SH-SY5Y (cell line): ENCODE measurements at regions not wholly inside any gene's neighbourhood (a gene's known extent, or its start where the extent isn't known, plus 50 kb on each side); places are given as distances from the start of the nearest gene placed in this dataset.

Experiments used
- GATA2 ChIP-seq: IDR thresholded peaks from 2 replicates; pipeline ENCODE4 v1.6.1; 2011; ENCODE audit warnings: mild to moderate bottlenecking, low read depth, low read length
- GATA3 ChIP-seq: IDR thresholded peaks from 2 replicates; pipeline ENCODE4 v1.6.1; 2011; ENCODE audit warnings: low read depth, mild to moderate bottlenecking, low read length, moderate library complexity

DNA sequence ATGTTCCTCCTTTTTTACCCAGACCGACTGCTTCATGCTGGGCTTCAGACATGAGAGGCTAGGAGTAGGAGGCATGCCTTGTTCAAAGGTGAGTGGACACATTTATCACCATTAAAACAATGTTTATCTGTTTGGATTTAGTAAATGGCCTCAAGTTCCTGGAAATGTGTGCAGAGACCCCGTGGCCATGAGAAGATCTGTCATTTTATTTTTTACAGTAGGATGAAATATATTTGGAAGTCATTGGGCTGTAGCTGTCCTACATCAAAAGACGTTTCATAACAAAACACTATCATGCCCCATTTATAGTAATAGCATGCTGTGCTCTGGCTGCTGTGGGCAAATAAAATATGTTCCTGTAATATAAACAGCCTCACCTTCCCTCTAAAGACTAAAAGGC lies 403.9 kb upstream of the TNP1 start:
- TF ChIP-seq GATA2 (no peak), GATA3 (no peak)
